ENCODE measurements at regions not wholly inside any gene's neighbourhood (a gene's known extent, or its start where the extent isn't known, plus 50 kb on each side); places are given as distances from the start of the nearest gene placed in this dataset.

- no peak for TF ChIP-seq CTCF (IDR thresholded peaks at IDR 0.05; ENCODE audit: low read depth, low read length)
- H3K36me3 ChIP-seq = no peaks in the 10 kb centered on the region
- H3K27ac ChIP-seq = no peak overlapping the region
- H3K27me3 ChIP-seq (ENCODE audit: insufficient read depth, low read depth, severe bottlenecking) = no peaks in the 10 kb centered on the region
- DNase-seq = no peak
- no peak overlapping the region for H3K4me3 ChIP-seq (ENCODE audit: low read depth, low read length)
- no peaks in the 10 kb centered on the region for H3K9me3 ChIP-seq (ENCODE audit: severe bottlenecking)
Measured at GRCh38 chr7:106984034-106984433, 60.5 kb upstream of the PRKAR2B start.

GRCh38 chr7:106986450-106986977, 58.0 kb upstream of the PRKAR2B start:
- no peaks in the 10 kb centered on the region for H3K36me3 ChIP-seq
- no peak overlapping the region for H3K4me3 ChIP-seq (ENCODE audit: low read depth, low read length)
- H3K27ac ChIP-seq = no peak overlapping the region
- no peak for DNase-seq
- no peaks in the 10 kb centered on the region for H3K27me3 ChIP-seq (ENCODE audit: insufficient read depth, low read depth, severe bottlenecking)
- TF ChIP-seq CTCF (IDR thresholded peaks at IDR 0.05; ENCODE audit: low read depth, low read length) = no peak
- H3K9me3 ChIP-seq (ENCODE audit: severe bottlenecking) = no peaks in the 10 kb centered on the region

GRCh38 chr7:106987777-106988176, 56.7 kb upstream of the PRKAR2B start:
- Histone ChIP-seq H3K9me3 (ENCODE audit: severe bottlenecking) (no peaks in the 10 kb centered on the region), H3K36me3 (no peaks in the 10 kb centered on the region), H3K4me3 (ENCODE audit: low read depth, low read length) (no peak overlapping the region), H3K27me3 (ENCODE audit: insufficient read depth, low read depth, severe bottlenecking) (no peaks in the 10 kb centered on the region), H3K27ac (no peak overlapping the region)
- DNase-seq = no peak
- no peak for TF ChIP-seq CTCF (IDR thresholded peaks at IDR 0.05; ENCODE audit: low read depth, low read length)

- no peak for TF ChIP-seq CTCF (IDR thresholded peaks at IDR 0.05; ENCODE audit: low read depth, low read length)
- Histone ChIP-seq H3K27me3 (ENCODE audit: insufficient read depth, low read depth, severe bottlenecking) (no peaks in the 10 kb centered on the region), H3K27ac (no peak overlapping the region), H3K36me3 (no peaks in the 10 kb centered on the region), H3K4me3 (ENCODE audit: low read depth, low read length) (no peak overlapping the region), H3K9me3 (ENCODE audit: severe bottlenecking) (no peaks in the 10 kb centered on the region)
- no peak for DNase-seq
Measured at GRCh38 chr7:106992511-106992910, 52.0 kb upstream of the PRKAR2B start.
